ENCODE measurements at regions not wholly inside any gene's neighbourhood (a gene's known extent, or its start where the extent isn't known, plus 50 kb on each side); places are given as distances from the start of the nearest gene placed in this dataset.

DNA sequence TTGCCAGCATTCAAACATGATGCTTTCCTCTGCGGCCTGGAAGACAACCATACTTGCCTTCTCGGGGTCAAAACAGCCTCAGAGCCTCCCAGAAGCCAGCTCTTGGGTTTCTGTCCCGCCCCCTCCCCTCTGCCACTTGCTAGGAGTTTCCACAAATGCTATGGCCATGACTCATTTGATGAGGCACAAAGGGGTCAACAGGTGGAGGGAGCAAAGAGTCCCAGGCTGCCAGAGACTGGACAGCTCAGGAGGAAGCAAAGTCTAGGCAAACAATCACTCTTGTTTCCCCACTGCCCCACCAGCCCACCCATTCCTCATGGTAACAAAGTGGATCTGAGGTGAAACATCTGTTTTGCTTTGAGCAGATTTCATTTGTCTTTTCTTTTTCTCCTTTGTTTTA lies 551.1 kb downstream of the TNS1 start:
- TF ChIP-seq EZH2 (IDR thresholded peaks at IDR 0.05), result no peak
- no peak for TF ChIP-seq POLR2AphosphoS5 (IDR thresholded peaks at IDR 0.05; ENCODE audit: borderline replicate concordance, low read depth, low read length)
- TF ChIP-seq FOXP2 (optimal IDR thresholded peaks at IDR 0.05; ENCODE audit: control extremely low read depth, extremely low read length, insufficient read depth), result no peak

Data from SK-N-MC (cell line).